Neural progenitor cell (in vitro differentiated cells): ENCODE measurements at regions not wholly inside any gene's neighbourhood (a gene's known extent, or its start where the extent isn't known, plus 50 kb on each side); places are given as distances from the start of the nearest gene placed in this dataset.
"Not testable (repeated sequence)": the region's sequence is repeated elsewhere in the genome, so short reads cannot be mapped to it uniquely, and the experiment has no call there.

Experiments
- DNase-seq: peaks from one replicate; pipeline ENCODE4 v3.0.0-alpha.2; 2016; ENCODE audit warnings: low spot score
- H2AFZ ChIP-seq: fragments of 200-600 bp; sonication (generic); replicated peaks from 2 replicates; pipeline ENCODE4 v1.6.1; 2016; ENCODE audit warnings: antibody characterized with exemption
- H3F3A ChIP-seq: fragments of 200-600 bp; sonication (generic); 2 replicates; pipeline ENCODE4 v1.6.1; 2016; ENCODE audit warnings: antibody characterized with exemption, low read depth
- H3K27ac ChIP-seq: fragments of 200-600 bp; sonication (generic); 2 replicates; pipeline ENCODE4 v1.5.1; 2016; ENCODE audit warnings: mild to moderate bottlenecking
- H3K27me3 ChIP-seq: fragments of 200-600 bp; sonication (generic); 2 replicates; pipeline ENCODE4 v1.6.1; 2016; ENCODE audit warnings: mild to moderate bottlenecking, moderate library complexity
- H3K36me3 ChIP-seq: fragments of 200-600 bp; sonication (generic); 2 replicates; pipeline ENCODE4 v1.5.1; 2016
- H3K4me1 ChIP-seq: fragments of 200-600 bp; sonication (generic); 2 replicates; pipeline ENCODE4 v1.6.1; 2016; ENCODE audit warnings: mixed run types
- H3K4me2 ChIP-seq: fragments of 200-600 bp; sonication (generic); 2 replicates; pipeline ENCODE4 v1.6.1; 2016
- H3K4me3 ChIP-seq: fragments of 200-600 bp; sonication (generic); 2 replicates; pipeline ENCODE4 v1.5.1; 2016
- H3K79me2 ChIP-seq: fragments of 200-600 bp; sonication (generic); 2 replicates; pipeline ENCODE4 v1.6.1; 2016; ENCODE audit warnings: low read depth
- H3K9ac ChIP-seq: fragments of 200-600 bp; sonication (generic); 2 replicates; pipeline ENCODE4 v1.6.1; 2016
- H3K9me3 ChIP-seq: fragments of 200-600 bp; sonication (generic); 2 replicates; pipeline ENCODE4 v1.5.1; 2016; ENCODE audit warnings: low read depth
- H4K20me1 ChIP-seq: fragments of 200-600 bp; sonication (generic); 2 replicates; pipeline ENCODE4 v1.6.1; 2016; ENCODE audit warnings: low read depth
- H3K27ac Mint-ChIP-seq: 3 replicates; pipeline ENCODE4 v1.8.0; 2021; ENCODE audit warnings: mixed read lengths
- H3K27me3 Mint-ChIP-seq: 2 replicates; pipeline ENCODE4 v1.8.0; 2022; ENCODE audit warnings: low read depth, mild to moderate bottlenecking, inconsistent platforms, moderate library complexity, mixed read lengths; ENCODE audit not compliant: insufficient read depth
- H3K36me3 Mint-ChIP-seq: 3 replicates; pipeline ENCODE4 v1.8.0; 2021; ENCODE audit warnings: mixed read lengths
- H3K4me1 Mint-ChIP-seq: 3 replicates; pipeline ENCODE4 v1.8.0; 2021; ENCODE audit warnings: mixed read lengths
- H3K4me3 Mint-ChIP-seq: 3 replicates; pipeline ENCODE4 v1.8.0; 2021; ENCODE audit warnings: mild to moderate bottlenecking, moderate library complexity, mixed read lengths
- H3K9me3 Mint-ChIP-seq: 3 replicates; pipeline ENCODE4 v1.8.0; 2020; ENCODE audit warnings: mixed read lengths
- EZH2 ChIP-seq: fragments of 200-600 bp; sonication (generic); IDR thresholded peaks from 2 replicates; pipeline ENCODE4 v1.6.1; 2017; ENCODE audit warnings: antibody characterized with exemption, mild to moderate bottlenecking, moderate library complexity
- EZH2phosphoT487 ChIP-seq: fragments of 200-600 bp; sonication (generic); IDR thresholded peaks from 2 replicates; pipeline ENCODE4 v1.6.1; 2017; ENCODE audit warnings: antibody characterized with exemption
- TF ChIP-seq, protein P1 (sequence below): fragments of 200-600 bp; sonication (generic); IDR thresholded peaks from 2 replicates; pipeline ENCODE4 v1.5.1; 2017; ENCODE audit warnings: antibody characterized with exemption, mild to moderate bottlenecking

DNA sequence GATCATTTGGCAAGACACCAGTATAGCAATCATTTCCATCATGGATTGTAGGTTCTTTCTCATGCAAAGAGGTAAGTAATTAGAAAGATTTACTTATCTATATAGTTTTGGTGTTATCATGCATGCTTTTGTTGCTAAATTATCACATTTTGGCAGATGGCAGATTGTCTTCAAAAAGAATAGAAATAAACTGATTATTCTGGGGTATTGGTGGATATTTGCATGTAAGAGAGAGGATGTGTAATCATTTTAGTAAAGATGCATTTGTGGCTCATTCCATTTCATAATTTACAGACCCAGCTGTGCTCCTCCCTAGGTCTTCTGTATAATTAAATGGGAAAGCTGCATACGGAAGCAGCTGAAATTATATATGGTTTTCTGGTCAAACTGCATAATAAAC is 875.7 kb upstream of the ANO3 start:
- Mint-ChIP-seq H3K4me3 (no peak overlapping the region), H3K36me3 (no peaks in the 10 kb centered on the region), H3K27me3 (peaks cover 4% of the 10 kb centered on the region), H3K4me1 (no peaks in the 10 kb centered on the region), H3K27ac (no peak overlapping the region), H3K9me3 (no peaks in the 10 kb centered on the region)
- Histone ChIP-seq H3K27ac (no peak overlapping the region), H3K4me1 (no peaks in the 10 kb centered on the region), H3K36me3 (no peaks in the 10 kb centered on the region), H3K4me3 (no peak overlapping the region), H2AFZ (no peak overlapping the region), H3F3A (no peaks in the 10 kb centered on the region), H3K79me2 (no peaks in the 10 kb centered on the region), H4K20me1 (no peaks in the 10 kb centered on the region), H3K27me3 (no peaks in the 10 kb centered on the region), H3K4me2 (no peak overlapping the region), H3K9ac (no peak overlapping the region), H3K9me3 (no peaks in the 10 kb centered on the region)
- DNase-seq: no peak
- no peak for TF ChIP-seq EZH2
- TF ChIP-seq EZH2phosphoT487: no peak

DNA sequence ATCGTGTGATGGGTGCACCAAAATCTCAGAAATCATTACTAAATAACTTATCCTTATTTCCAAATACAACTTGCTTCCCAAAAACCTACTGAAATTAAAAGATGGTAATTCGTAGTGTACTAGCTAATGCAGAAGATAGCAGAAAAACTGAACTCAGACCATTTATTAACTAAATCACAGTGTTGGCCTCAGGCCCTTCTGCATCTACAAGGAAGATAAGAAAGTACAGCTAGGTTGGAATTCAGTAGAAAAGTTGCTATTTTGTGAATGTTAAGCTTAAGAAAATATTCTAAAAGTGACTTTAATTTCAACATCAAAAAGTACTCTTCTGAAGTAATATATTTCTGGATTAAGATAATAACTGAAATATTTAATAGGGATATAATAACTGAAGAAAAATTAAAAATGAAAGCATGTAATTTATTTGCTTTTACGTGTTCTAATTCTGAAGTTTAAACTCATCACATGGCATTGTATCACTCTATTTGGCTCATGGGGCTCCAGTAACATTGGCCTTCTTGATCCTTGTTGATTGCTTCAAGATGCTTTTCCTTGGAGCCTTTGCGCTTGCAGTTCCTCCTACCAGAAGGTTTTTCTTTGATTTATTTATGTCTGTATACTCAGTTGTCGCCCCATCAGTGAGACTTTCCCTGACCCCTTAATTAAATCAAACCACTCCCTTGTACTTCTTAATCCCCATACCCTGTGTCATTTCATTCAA is 847.9 kb upstream of the ANO3 start:
- Histone ChIP-seq H2AFZ (no peak overlapping the region), H3K79me2 (no peaks in the 10 kb centered on the region), H3K4me2 (no peak overlapping the region), H3K9me3 (no peaks in the 10 kb centered on the region), H3F3A (no peaks in the 10 kb centered on the region), H3K9ac (no peak overlapping the region), H3K36me3 (no peaks in the 10 kb centered on the region), H3K27ac (no peak overlapping the region), H3K4me1 (no peaks in the 10 kb centered on the region), H3K4me3 (no peak overlapping the region), H3K27me3 (no peaks in the 10 kb centered on the region), H4K20me1 (no peaks in the 10 kb centered on the region)
- Mint-ChIP-seq H3K4me3 (no peak overlapping the region), H3K36me3 (no peaks in the 10 kb centered on the region), H3K27ac (no peak overlapping the region), H3K4me1 (no peaks in the 10 kb centered on the region), H3K27me3 (no peaks in the 10 kb centered on the region), H3K9me3 (no peaks in the 10 kb centered on the region)
- no peak for DNase-seq
- TF ChIP-seq, protein P1, sequence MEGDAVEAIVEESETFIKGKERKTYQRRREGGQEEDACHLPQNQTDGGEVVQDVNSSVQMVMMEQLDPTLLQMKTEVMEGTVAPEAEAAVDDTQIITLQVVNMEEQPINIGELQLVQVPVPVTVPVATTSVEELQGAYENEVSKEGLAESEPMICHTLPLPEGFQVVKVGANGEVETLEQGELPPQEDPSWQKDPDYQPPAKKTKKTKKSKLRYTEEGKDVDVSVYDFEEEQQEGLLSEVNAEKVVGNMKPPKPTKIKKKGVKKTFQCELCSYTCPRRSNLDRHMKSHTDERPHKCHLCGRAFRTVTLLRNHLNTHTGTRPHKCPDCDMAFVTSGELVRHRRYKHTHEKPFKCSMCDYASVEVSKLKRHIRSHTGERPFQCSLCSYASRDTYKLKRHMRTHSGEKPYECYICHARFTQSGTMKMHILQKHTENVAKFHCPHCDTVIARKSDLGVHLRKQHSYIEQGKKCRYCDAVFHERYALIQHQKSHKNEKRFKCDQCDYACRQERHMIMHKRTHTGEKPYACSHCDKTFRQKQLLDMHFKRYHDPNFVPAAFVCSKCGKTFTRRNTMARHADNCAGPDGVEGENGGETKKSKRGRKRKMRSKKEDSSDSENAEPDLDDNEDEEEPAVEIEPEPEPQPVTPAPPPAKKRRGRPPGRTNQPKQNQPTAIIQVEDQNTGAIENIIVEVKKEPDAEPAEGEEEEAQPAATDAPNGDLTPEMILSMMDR: no peak
- no peak for TF ChIP-seq EZH2phosphoT487
- TF ChIP-seq EZH2: no peak

DNA sequence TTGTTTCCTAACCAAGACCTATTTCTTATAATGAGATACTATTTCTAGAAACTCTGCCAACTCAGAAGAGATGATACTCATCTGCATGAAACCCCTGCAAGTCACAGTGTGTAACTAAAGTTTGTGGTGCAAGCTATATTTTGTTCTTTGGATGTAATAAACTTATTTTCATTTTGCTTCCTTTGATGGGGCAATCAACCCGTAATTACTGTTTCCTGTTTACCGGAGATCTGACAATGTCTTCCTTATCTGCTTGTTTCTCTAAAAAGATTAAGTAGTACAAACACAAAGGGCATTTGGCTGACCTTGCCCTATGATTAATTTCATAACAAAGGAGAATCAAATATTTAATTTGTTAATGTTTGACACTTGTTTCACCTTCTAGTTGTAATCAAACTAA is 846.6 kb upstream of the ANO3 start:
- Mint-ChIP-seq H3K36me3 (no peaks in the 10 kb centered on the region), H3K4me1 (no peaks in the 10 kb centered on the region), H3K4me3 (no peak overlapping the region), H3K27me3 (no peaks in the 10 kb centered on the region), H3K27ac (no peak overlapping the region), H3K9me3 (no peaks in the 10 kb centered on the region)
- no peaks in the 10 kb centered on the region for H3F3A ChIP-seq
- H2AFZ ChIP-seq: no peak overlapping the region
- no peak overlapping the region for H3K4me2 ChIP-seq
- DNase-seq: no peak
- no peaks in the 10 kb centered on the region for H3K9me3 ChIP-seq
- no peaks in the 10 kb centered on the region for H4K20me1 ChIP-seq
- no peak overlapping the region for H3K4me3 ChIP-seq
- H3K79me2 ChIP-seq: no peaks in the 10 kb centered on the region
- TF ChIP-seq EZH2 (no peak), EZH2phosphoT487 (no peak)
- TF ChIP-seq, protein P1: no peak
- H3K4me1 ChIP-seq: no peaks in the 10 kb centered on the region
- H3K27me3 ChIP-seq: no peaks in the 10 kb centered on the region
- no peak overlapping the region for H3K9ac ChIP-seq
- no peak overlapping the region for H3K27ac ChIP-seq
- H3K36me3 ChIP-seq: no peaks in the 10 kb centered on the region

DNA sequence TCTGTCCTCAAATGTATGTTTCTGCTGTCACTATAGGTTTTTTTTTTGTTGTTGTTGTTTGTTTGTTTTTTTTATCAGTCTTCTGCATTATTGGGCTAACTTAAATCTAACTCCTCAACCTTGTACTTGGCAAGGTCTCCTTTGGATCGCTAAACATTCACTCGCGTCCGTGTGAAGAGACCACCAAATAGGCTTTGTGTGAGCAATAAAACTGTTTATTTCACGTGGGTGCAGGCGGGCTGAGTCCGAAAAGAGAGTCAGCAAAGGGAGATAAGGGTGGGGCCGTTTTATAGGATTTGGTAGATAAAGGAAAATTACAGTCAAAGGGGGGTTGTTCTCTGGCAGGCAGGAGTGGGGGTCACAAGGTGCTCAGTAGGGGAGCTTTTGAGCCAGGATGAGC is 845.6 kb upstream of the ANO3 start:
- not testable (repeated sequence) for H3K36me3 Mint-ChIP-seq, H4K20me1 ChIP-seq, H3K9ac ChIP-seq, H3K27ac Mint-ChIP-seq, H3K4me3 ChIP-seq, H3K9me3 ChIP-seq, H3K4me3 Mint-ChIP-seq, H3K79me2 ChIP-seq, H3F3A ChIP-seq, H2AFZ ChIP-seq, H3K4me2 ChIP-seq, H3K36me3 ChIP-seq, H3K27me3 ChIP-seq, H3K9me3 Mint-ChIP-seq, H3K4me1 ChIP-seq, H3K27ac ChIP-seq, H3K27me3 Mint-ChIP-seq, H3K4me1 Mint-ChIP-seq, DNase-seq

DNA sequence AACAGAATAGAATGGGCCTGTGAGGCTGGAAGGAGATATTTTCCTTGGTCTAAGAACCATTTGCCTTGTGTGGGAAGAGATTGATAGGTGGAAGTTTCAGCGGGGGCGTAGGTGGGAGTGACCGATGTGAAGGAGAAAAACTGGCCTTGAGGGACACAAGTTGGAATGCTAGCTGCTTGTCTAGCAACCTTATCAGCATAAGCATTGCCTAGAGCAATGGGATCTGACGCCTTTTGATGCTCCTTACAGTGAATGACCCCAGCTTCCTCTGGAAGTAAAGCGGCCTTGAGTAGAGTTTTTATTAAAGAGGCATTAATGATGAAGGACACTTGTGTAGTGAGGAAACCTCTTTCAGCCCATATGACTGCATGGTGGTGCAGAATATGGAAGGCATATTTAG is 843.8 kb upstream of the ANO3 start:
- not testable (repeated sequence) for H3K4me1 Mint-ChIP-seq, H3K4me3 ChIP-seq, H3K4me1 ChIP-seq, H3K36me3 Mint-ChIP-seq, H3K27me3 Mint-ChIP-seq, H3K9me3 ChIP-seq, H3F3A ChIP-seq, H3K27ac ChIP-seq, H3K9me3 Mint-ChIP-seq, H3K4me3 Mint-ChIP-seq, H3K79me2 ChIP-seq, H3K4me2 ChIP-seq, DNase-seq, H4K20me1 ChIP-seq, H3K27me3 ChIP-seq, H2AFZ ChIP-seq, H3K36me3 ChIP-seq, H3K9ac ChIP-seq, H3K27ac Mint-ChIP-seq

DNA sequence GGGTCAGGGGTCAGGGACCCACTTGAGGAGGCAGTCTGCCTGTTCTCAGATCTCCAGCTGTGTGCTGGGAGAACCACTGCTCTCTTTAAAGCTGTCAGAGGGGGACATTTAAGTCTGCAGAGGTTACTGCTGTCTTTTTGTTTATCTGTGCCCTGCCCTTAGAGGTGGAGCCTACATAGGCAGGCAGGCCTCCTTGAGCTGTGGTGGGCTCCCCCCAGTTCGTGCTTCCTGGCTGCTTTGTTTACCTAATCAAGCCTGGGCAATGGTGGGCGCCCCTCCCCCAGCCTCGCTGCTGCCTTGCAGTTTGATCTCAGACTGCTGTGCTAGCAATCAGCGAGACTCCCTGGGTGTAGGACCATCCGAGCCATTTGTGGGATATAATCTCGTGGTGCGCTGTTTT is 830.5 kb upstream of the ANO3 start:
- not testable (repeated sequence) for H3K9me3 Mint-ChIP-seq, H3K36me3 ChIP-seq, H3K27me3 ChIP-seq, H3K4me1 ChIP-seq, H3K4me2 ChIP-seq, H3K9me3 ChIP-seq, H3F3A ChIP-seq, H3K9ac ChIP-seq, H3K4me3 ChIP-seq, H3K36me3 Mint-ChIP-seq, H3K79me2 ChIP-seq, H3K4me3 Mint-ChIP-seq, H3K4me1 Mint-ChIP-seq, H3K27me3 Mint-ChIP-seq, H3K27ac ChIP-seq, H4K20me1 ChIP-seq
- H2AFZ ChIP-seq: peak overlapping the region; percentile 79
- DNase-seq: peak; percentile 23
- peak overlapping the region; percentile 80 for H3K27ac Mint-ChIP-seq
